Muscle layer of duodenum (tissue), 2 donors: ENCODE measurements at regions not wholly inside any gene's neighbourhood (a gene's known extent, or its start where the extent isn't known, plus 50 kb on each side); places are given as distances from the start of the nearest gene placed in this dataset.

Experiments
- H3K27ac ChIP-seq: one replicate; pipeline ENCODE4 v1.7.0; 2013; ENCODE audit warnings: mild to moderate bottlenecking, low read length
- H3K27me3 ChIP-seq: one replicate; pipeline ENCODE4 v1.7.0; 2013; ENCODE audit warnings: low read depth, mild to moderate bottlenecking, control low read depth, low read length
- H3K36me3 ChIP-seq, 2 donors: one replicate each; pipeline ENCODE4 v1.7.0; 2013; ENCODE audit warnings: low read length in 2 of 2, control low read depth in 1 of 2, mild to moderate bottlenecking in 1 of 2; ENCODE audit not compliant: insufficient read depth in 2 of 2, control insufficient read depth in 1 of 2
- H3K4me1 ChIP-seq, 2 donors: one replicate each; pipeline ENCODE4 v1.7.0; 2013; ENCODE audit warnings: low read length in 2 of 2, mild to moderate bottlenecking in 2 of 2, control low read depth in 1 of 2, moderate library complexity in 1 of 2; ENCODE audit not compliant: insufficient read depth in 2 of 2, control insufficient read depth in 1 of 2
- H3K4me3 ChIP-seq, 2 donors: one replicate each; pipeline ENCODE4 v1.7.0; 2013; ENCODE audit warnings: low read length in 2 of 2, low read depth in 1 of 2, mild to moderate bottlenecking in 1 of 2
- H3K9me3 ChIP-seq, 2 donors: one replicate each; pipeline ENCODE4 v1.7.0; 2013; ENCODE audit warnings: low read length in 2 of 2, control low read depth in 1 of 2, mild to moderate bottlenecking in 1 of 2; ENCODE audit not compliant: control insufficient read depth in 1 of 2
- donor health status: healthy.

- Histone ChIP-seq H3K27ac (peak overlapping the region; percentile 64), H3K4me1 (peaks cover 32 to 62% of the 10 kb centered on the region in 2 donors), H3K4me3 (no peak overlapping the region), H3K27me3 (no peaks in the 10 kb centered on the region), H3K9me3 (no peaks in the 10 kb centered on the region), H3K36me3 (no peaks in the 10 kb centered on the region)
These were observed 151.6 kb downstream of the TOMM20 start for GRCh38 chr1:234976861-234977680.

GRCh38 chr1:234975941-234976860 lies 152.4 kb downstream of the TOMM20 start:
- peaks cover 37 to 60% of the 10 kb centered on the region in 2 donors for H3K4me1 ChIP-seq
- no peaks in the 10 kb centered on the region for H3K9me3 ChIP-seq
- no peaks in the 10 kb centered on the region for H3K27me3 ChIP-seq
- H3K36me3 ChIP-seq: no peaks in the 10 kb centered on the region
- H3K4me3 ChIP-seq: no peak overlapping the region
- peak overlapping the region; percentile 64 for H3K27ac ChIP-seq

- peaks cover 40 to 63% of the 10 kb centered on the region in 2 donors for H3K4me1 ChIP-seq
These were observed 153.3 kb downstream of the TOMM20 start for GRCh38 chr1:234975122-234975940.

GRCh38 chr1:234973426-234974250 lies 155.0 kb downstream of the TOMM20 start:
- H3K27ac ChIP-seq: peak overlapping the region; percentile 64
- peaks cover 40 to 59% of the 10 kb centered on the region in 2 donors for H3K4me1 ChIP-seq
- no peak overlapping the region for H3K4me3 ChIP-seq
- no peaks in the 10 kb centered on the region for H3K27me3 ChIP-seq
- H3K9me3 ChIP-seq: no peaks in the 10 kb centered on the region
- peaks cover 0 to 5% of the 10 kb centered on the region in 2 donors for H3K36me3 ChIP-seq

More at GRCh38 chr1:234975122-234975940, 153.3 kb downstream of the TOMM20 start:
- no peaks in the 10 kb centered on the region for H3K36me3 ChIP-seq
- no peaks in the 10 kb centered on the region for H3K9me3 ChIP-seq
- no peaks in the 10 kb centered on the region for H3K27me3 ChIP-seq
- H3K27ac ChIP-seq: peak overlapping the region; percentile 64
- H3K4me3 ChIP-seq: no peak overlapping the region

GRCh38 chr1:234972411-234973191 lies 156.0 kb downstream of the TOMM20 start:
- Histone ChIP-seq H3K27me3 (no peaks in the 10 kb centered on the region), H3K4me1 (peaks cover 36 to 53% of the 10 kb centered on the region in 2 donors), H3K9me3 (no peaks in the 10 kb centered on the region), H3K27ac (peak overlapping the region; percentile 82), H3K4me3 (no peak overlapping the region), H3K36me3 (peaks cover 0 to 5% of the 10 kb centered on the region in 2 donors)

GRCh38 chr1:234971586-234972297 lies 156.9 kb downstream of the TOMM20 start:
- H3K4me1 ChIP-seq: peaks cover 36 to 47% of the 10 kb centered on the region in 2 donors
- H3K27me3 ChIP-seq: no peaks in the 10 kb centered on the region
- no peaks in the 10 kb centered on the region for H3K9me3 ChIP-seq
- H3K36me3 ChIP-seq: peaks cover 0 to 5% of the 10 kb centered on the region in 2 donors
- peak overlapping the region; percentile 82 for H3K27ac ChIP-seq
- no peak overlapping the region for H3K4me3 ChIP-seq

- Histone ChIP-seq H3K4me1 (peaks cover 36 to 45% of the 10 kb centered on the region in 2 donors), H3K36me3 (peaks cover 0 to 5% of the 10 kb centered on the region in 2 donors), H3K4me3 (peak overlapping the region in 1 of 2 donors; percentile 1), H3K27me3 (no peaks in the 10 kb centered on the region), H3K9me3 (no peaks in the 10 kb centered on the region), H3K27ac (peak overlapping the region; percentile 82)
These were observed 157.7 kb downstream of the TOMM20 start for GRCh38 chr1:234970731-234971476.

GRCh38 chr1:234970401-234970730 lies 158.3 kb downstream of the TOMM20 start:
- no peaks in the 10 kb centered on the region for H3K27me3 ChIP-seq
- peaks cover 36 to 40% of the 10 kb centered on the region in 2 donors for H3K4me1 ChIP-seq
- H3K9me3 ChIP-seq: no peaks in the 10 kb centered on the region
- H3K36me3 ChIP-seq: peaks cover 0 to 5% of the 10 kb centered on the region in 2 donors
- H3K4me3 ChIP-seq: peak overlapping the region in 1 of 2 donors; percentile 1
- peak overlapping the region; percentile 82 for H3K27ac ChIP-seq
